GM21717 (cell line): ENCODE measurements at regions not wholly inside any gene's neighbourhood (a gene's known extent, or its start where the extent isn't known, plus 50 kb on each side); places are given as distances from the start of the nearest gene placed in this dataset.

Source experiments
- ATAC-seq: cut with Tn5 transposase; IDR thresholded peaks from one replicate; pipeline ENCODE4 v1.9.1; 2021; ENCODE audit warnings: mild to moderate bottlenecking, moderate library complexity; ENCODE audit not compliant: unreplicated experiment

DNA sequence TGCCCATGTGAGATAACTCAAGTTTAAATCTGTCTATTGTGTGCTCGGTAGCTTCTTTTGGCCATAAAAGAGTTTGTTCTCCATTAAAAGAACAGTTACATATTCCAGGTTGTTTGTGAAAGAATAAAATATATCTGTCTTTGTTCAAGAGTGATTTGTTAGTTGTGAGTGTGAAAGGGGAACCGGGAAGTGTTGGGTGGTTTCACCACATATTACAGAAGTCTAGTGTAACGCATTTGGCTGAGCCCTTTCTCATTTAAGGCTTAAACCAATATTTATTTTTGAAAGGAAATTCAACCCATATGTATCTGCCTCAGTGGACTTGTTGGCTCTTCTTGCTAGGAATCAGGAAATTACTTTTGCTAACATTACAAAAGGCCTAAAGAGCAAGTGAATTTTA is 54.1 kb upstream of the DMRTA1 start:
- no peak for ATAC-seq

DNA sequence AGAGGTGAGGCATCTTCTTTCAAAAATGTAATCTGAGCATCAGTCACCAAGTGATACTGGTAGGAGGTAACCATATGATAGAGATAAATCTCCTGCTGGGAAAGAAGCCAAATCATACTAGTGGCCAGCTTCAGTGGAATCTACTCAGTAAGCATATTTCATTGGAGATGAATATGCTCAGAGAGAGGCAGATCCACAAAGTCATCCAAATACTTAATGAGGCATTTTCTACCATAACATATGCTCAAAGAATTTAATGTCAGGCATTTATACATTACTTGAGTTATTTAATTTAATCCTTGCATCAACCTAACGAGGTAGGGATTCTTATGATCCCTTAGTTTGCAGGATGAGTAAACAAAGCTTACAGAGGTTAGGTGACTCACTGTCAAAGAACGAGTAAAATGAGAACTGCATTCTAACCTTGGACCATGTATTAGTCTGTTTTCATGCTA is 50.9 kb upstream of the DMRTA1 start:
- no peak for ATAC-seq
